H7 (cell line): ENCODE measurements at regions not wholly inside any gene's neighbourhood (a gene's known extent, or its start where the extent isn't known, plus 50 kb on each side); places are given as distances from the start of the nearest gene placed in this dataset.
"Not testable (repeated sequence)": the region's sequence is repeated elsewhere in the genome, so short reads cannot be mapped to it uniquely, and the experiment has no call there.

ENCODE experiments used
- DNase-seq: peaks from one replicate; pipeline ENCODE4 v3.0.0; 2012
- H3K27me3 ChIP-seq: 2 replicates; pipeline ENCODE4 v1.6.0; 2011; ENCODE audit warnings: mild to moderate bottlenecking, low read length; ENCODE audit not compliant: control insufficient read depth, insufficient read depth
- H3K36me3 ChIP-seq: replicated peaks from 2 replicates; pipeline ENCODE4 v1.5.1; 2011; ENCODE audit warnings: low read length; ENCODE audit not compliant: control insufficient read depth, insufficient read depth
- H3K4me3 ChIP-seq: 2 replicates; pipeline ENCODE4 v1.5.1; 2011; ENCODE audit warnings: low read depth, mild to moderate bottlenecking, control low read depth, low read length, moderate library complexity; ENCODE audit not compliant: insufficient read depth

DNA sequence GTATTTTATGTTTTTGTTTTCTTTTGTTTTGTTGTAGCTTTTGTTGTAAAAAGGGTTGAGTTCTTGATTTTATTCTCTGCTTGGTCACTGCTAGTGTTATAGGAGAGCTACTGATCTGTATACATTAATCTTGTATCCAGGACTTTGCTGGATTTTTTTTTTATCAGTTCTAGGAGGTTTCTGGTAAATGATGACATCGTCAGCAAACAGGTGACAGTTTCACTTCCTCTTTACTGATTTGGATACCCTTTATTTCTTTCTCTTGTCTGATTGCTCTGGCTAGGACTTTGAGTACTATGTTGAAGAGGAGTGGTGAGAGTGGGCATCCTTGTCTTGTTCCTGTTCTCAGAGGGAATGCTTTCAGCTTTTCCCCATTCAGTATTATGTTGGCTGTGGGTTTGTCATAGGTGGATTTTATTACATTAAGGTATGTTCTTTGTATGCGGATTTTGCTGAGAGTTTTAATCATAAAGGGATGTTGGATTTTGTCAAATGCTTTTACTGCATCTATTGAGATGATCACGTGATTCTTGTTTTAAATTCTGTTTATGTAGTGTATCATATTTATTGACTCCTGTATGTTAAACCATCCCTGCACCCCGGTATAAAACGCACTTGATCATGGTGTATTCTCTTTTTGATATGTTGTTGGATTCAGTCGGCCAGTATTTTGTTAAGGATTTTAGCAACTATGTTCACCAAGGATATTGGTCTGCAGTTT lies 905.7 kb downstream of the LTN1 start:
- Histone ChIP-seq H3K27me3 (no peaks in the 10 kb centered on the region), H3K4me3 (no peak overlapping the region), H3K36me3 (no peaks in the 10 kb centered on the region)
- DNase-seq: no peak

GRCh38 chr21:28084951-28085350 lies 907.7 kb downstream of the LTN1 start:
- Histone ChIP-seq H3K27me3 (no peaks in the 10 kb centered on the region), H3K4me3 (no peak overlapping the region), H3K36me3 (no peaks in the 10 kb centered on the region)
- DNase-seq: no peak

GRCh38 chr21:28083350-28083749 lies 909.3 kb downstream of the LTN1 start:
- no peak overlapping the region for H3K4me3 ChIP-seq
- H3K27me3 ChIP-seq: no peaks in the 10 kb centered on the region
- no peak for DNase-seq
- H3K36me3 ChIP-seq: no peaks in the 10 kb centered on the region

DNA sequence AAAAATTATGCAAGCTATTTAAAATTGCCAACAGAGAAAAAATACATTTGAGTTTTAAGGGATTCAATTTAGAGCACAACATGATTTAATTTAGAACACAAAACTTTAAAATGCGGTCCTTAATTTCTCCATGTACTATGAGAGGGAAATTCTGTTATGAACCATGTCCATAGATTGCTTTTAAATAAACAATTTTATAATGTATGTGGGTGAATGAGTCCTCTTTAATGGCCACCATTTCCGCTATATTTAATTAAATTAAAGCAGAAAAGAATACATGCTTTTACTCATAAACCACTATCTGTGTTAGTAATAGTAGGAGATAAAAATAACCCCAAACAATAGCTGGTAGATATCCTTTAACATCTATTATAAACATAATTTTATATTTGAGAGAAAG lies 914.6 kb downstream of the LTN1 start:
- Histone ChIP-seq H3K4me3 (no peak overlapping the region), H3K36me3 (no peaks in the 10 kb centered on the region), H3K27me3 (no peaks in the 10 kb centered on the region)
- DNase-seq: no peak

DNA sequence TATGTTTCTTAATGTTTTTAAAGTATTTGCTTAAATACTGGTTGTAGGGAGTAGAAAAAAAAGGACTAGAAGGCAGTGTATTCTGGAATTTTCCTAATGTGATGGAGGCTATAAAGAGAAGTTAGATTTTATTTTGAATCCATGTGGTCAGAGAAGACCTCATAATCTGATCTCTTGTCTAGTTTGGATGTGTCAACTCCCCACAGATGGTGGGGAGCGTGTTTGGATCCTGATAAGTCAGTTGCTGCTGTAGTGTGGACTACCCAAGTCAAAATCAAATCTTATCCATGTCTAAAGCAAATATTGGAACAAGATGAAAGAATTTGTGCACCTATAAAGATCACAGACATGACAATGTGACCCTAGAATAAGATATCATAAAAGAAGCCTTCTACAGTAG lies 918.0 kb downstream of the LTN1 start:
- no peak for DNase-seq
- no peaks in the 10 kb centered on the region for H3K36me3 ChIP-seq
- H3K4me3 ChIP-seq: no peak overlapping the region
- H3K27me3 ChIP-seq: no peaks in the 10 kb centered on the region

DNA sequence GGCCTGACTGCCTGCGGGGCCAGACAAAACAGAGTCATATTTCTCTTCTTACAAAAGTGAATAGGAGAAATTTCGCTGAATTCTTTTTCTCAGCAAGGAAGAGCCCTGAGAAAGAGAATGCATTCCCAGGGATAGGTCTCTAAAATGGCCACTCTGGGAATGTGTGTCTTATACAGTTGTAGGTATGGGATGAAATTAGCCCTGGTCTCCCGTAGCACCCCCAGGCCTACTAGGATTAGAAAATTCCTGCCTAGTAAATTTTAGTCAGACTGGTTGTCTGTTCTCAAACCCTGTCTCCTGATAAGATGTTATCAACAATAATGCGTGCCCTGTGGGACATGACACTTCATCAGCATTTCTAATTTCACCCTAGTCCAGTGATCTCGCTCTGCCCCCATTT lies 920.1 kb downstream of the LTN1 start:
- H3K4me3 ChIP-seq: no peak overlapping the region
- H3K27me3 ChIP-seq: no peaks in the 10 kb centered on the region
- no peaks in the 10 kb centered on the region for H3K36me3 ChIP-seq
- DNase-seq: no peak

- no peaks in the 10 kb centered on the region for H3K27me3 ChIP-seq
- no peak overlapping the region for H3K4me3 ChIP-seq
- no peaks in the 10 kb centered on the region for H3K36me3 ChIP-seq
- DNase-seq: peak; percentile 14
These were observed 923.2 kb downstream of the LTN1 start for GRCh38 chr21:28069450-28069923.

GRCh38 chr21:28068455-28069358 lies 924.0 kb downstream of the LTN1 start:
- no peaks in the 10 kb centered on the region for H3K36me3 ChIP-seq
- no peaks in the 10 kb centered on the region for H3K27me3 ChIP-seq
- peak; percentile 2 for DNase-seq
- H3K4me3 ChIP-seq: no peak overlapping the region

- no peak for DNase-seq
- H3K36me3 ChIP-seq: no peaks in the 10 kb centered on the region
- no peaks in the 10 kb centered on the region for H3K27me3 ChIP-seq
- H3K4me3 ChIP-seq: no peak overlapping the region
These were observed 925.9 kb downstream of the LTN1 start for GRCh38 chr21:28066596-28067387.

- H3K36me3 ChIP-seq: no peaks in the 10 kb centered on the region
- H3K4me3 ChIP-seq: no peak overlapping the region
- no peaks in the 10 kb centered on the region for H3K27me3 ChIP-seq
- DNase-seq: no peak
These were observed 926.6 kb downstream of the LTN1 start for GRCh38 chr21:28066076-28066475.

DNA sequence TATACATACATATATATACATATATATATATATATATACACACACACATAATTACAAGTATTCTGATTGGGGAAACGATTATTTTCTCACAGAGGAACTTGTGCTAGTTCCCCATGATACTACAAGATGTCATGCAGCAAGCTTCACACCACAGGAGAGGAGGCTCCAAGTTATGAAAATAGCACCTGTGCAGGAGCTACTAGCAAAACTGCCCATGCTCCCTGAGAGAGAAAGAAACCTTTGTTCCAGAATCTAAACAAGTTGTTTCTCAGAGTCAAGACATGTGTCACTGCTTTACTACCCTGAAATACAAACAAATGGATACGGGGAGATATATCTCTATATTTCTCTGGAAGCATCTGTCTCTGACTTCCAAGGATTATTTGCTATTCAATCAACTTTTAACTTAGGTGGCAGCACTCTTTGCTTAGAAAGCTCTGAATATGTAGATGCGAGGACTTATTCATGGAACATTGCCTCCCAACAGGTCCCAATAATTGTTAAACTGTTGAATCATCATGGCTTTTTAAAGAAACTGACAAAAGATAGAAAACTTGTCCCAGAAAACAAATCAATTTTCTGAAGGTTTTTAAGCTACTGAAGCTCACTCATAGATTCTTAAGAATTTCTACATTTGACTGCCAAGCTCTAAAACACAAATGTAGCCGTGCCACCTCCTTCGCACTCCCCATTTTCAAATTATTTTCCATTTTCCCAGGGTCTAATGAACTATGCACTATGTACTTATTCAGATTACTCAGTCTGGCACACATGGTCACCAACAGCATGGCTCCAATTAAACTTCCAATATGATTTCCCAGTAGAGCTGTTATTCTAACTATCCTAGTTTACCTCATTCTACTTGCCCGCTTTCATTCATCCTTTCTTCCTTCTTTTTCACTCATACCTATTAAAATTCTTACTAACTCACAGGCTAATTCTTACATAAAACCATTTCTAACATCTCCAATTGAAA lies 929.1 kb downstream of the LTN1 start:
- no peak overlapping the region for H3K4me3 ChIP-seq
- no peak for DNase-seq
- H3K27me3 ChIP-seq: no peaks in the 10 kb centered on the region
- H3K36me3 ChIP-seq: no peaks in the 10 kb centered on the region

DNA sequence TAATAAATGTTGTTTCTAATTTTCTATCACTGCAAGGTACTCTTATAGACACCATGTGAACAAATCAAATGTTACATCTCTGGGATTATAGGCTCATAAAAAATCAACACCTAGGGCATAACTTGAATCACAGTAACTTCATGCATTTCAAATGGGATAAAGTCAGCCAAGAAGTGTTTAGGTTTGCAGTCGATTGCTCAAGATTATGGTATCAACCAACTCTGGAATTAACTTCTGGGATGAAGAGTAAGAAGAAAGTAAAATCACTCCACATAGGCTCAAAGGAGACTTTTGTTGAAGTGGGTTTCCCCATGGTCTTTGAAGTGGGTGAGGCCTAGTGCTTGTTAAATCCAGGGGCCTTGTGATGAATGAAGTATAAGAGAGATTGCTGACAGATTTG lies 939.7 kb downstream of the LTN1 start:
- H3K27me3 ChIP-seq, DNase-seq, H3K36me3 ChIP-seq, H3K4me3 ChIP-seq: not testable (repeated sequence)

DNA sequence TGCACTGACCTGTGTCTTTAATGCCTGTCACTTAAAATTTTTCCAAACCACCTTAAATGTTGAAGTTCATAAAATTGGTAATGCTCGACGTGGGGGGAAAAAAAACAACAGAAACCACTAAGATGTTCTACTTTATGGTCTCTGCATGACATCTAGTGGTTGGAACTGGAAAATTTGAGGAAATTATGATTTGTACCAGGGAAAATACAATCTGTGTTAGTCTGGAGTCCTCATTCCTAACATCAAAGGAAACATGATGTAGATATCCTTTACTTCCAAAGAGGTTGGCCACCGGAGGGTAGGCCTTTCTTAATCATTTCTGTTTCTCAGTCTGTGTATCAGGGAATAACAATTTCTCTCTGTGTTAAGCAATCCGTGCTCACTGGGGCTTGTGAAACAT lies 941.0 kb downstream of the LTN1 start:
- not testable (repeated sequence) for DNase-seq, H3K4me3 ChIP-seq, H3K36me3 ChIP-seq, H3K27me3 ChIP-seq

- not testable (repeated sequence) for H3K27me3 ChIP-seq, H3K4me3 ChIP-seq, DNase-seq, H3K36me3 ChIP-seq
These were observed 957.0 kb downstream of the LTN1 start for GRCh38 chr21:28035692-28036091.
